ENCODE measurements at regions not wholly inside any gene's neighbourhood (a gene's known extent, or its start where the extent isn't known, plus 50 kb on each side); places are given as distances from the start of the nearest gene placed in this dataset.
A peak's percentile ranks its signal among the peaks of the same experiment; 100 is the strongest.

GRCh38 chr15:46312133-46312740 is 677.4 kb downstream of the SQOR start:
- peak; percentile 14 to 47 (median 21) for DNase-seq (ENCODE audit: low read depth in 3 of 3)

DNA sequence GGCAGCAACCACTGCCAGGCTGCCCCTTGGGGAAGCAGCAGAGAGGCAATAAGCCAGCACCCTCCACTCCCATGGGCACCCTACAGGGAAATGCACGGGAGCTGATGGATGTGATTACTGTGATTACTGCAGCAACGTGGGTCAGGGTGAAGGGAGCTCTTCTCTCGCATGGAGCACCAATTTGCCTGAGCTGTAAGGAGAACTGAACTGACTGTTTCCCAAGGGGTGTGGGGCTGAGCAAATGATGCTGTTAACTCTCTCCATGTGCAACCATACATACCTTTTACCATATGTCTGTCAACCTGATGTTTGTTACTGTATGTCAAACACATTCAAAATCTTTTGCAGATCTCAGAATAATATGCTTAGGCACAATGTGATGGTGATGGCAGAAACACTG is 680.6 kb downstream of the SQOR start:
- DNase-seq (ENCODE audit: low read depth in 3 of 3) = no peak

- no peak for DNase-seq (ENCODE audit: low read depth in 3 of 3)
Observed at GRCh38 chr15:46316024-46316423, 681.2 kb downstream of the SQOR start.

- no peak for DNase-seq (ENCODE audit: low read depth in 3 of 3)
Observed at GRCh38 chr15:46317029-46317428, 682.2 kb downstream of the SQOR start.

DNA sequence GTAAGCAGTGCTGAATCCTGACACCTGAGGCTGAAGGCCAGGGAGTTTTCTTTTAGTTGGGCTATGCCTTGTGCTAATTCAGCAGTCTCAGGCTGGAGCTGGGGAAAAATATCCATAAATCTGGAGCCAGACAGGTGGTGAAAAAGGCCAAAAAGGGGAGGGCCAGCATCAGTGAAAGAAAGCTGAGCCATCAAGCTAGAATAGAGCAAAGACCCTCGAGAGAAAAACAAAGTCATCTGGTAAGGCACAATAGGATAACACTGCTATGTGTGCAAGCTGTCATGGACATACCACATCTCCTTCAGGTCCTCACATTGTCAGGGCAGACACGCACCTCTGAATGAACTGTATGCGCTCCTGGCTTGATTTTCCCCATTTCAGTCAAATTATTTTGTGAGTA is 687.9 kb downstream of the SQOR start:
- DNase-seq (ENCODE audit: low read depth in 3 of 3) = no peak

DNA sequence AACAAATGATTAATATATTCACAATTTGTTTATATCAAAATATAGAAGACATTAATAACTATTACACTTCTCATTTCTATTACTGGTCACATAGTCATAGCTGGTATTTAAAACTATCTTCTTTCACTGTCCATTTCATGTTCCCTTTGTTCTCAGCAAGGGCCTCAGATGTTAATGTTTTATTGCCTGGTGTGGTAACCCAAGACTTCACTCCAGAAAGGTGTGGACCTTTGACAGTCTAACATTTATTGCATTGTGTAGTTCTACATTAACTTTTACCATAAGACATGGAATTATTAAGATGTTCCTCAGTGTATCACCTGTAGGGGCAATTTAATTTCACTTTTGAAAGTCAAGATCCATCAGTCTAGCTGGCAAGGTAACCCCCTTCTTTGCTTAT is 691.3 kb downstream of the SQOR start:
- no peak for DNase-seq (ENCODE audit: low read depth in 3 of 3)

DNA sequence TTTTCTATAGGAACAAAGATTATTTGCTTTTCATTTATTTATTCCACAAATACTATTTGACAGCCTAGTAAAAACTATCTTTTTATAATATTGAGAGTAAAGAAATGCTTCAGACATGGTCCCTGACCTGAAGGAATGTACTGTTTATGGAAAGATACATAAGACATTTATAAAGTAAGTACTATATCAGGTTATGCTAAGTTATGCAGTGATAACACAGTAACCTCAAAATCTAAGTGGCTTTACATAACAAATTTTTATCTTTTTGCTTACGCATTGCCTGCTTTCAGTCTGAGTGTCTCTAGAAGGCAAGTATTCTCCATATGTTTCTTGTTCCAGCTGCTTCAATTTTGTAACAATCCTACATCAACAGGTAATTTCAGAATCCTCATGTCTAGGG is 694.0 kb downstream of the SQOR start:
- no peak for DNase-seq (ENCODE audit: low read depth in 3 of 3)

DNA sequence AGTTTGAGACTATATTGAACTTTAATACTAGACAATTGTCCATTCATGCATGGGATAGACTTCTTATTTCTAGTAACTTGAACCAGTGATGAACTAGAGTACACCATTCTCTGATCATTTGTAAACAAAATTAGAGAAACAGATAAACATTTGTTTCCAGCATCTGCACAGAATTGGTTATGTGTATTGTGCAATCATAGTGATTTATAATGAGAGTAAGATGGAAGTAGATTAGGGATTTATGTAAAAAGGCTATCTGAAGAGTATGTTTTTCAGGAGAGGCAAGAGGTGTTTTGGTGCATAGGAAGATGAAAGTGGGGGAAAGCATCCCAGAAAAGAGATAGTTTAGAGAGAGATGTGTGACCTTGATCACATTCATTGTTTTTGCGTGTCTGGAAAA is 695.0 kb downstream of the SQOR start:
- DNase-seq (ENCODE audit: low read depth in 3 of 3) = no peak

DNA sequence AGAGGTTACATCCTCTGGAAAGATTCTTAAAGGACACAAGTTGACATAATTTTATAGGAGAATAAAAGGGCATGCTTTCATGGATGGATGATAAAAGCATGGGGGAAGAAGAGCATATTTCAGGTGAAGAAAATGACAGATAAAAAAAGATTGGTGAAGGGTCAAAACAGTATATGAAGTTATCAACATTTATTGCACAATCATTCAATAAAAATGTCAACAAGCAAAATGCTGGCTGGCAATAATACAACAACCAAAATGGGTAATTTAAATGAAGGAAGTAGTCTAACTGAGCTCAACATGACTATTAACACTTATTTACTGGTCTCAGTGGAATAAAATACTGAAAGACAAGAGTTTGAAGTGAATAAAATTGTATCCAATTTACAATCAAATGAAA is 696.7 kb downstream of the SQOR start:
- DNase-seq (ENCODE audit: low read depth in 3 of 3) = no peak

DNA sequence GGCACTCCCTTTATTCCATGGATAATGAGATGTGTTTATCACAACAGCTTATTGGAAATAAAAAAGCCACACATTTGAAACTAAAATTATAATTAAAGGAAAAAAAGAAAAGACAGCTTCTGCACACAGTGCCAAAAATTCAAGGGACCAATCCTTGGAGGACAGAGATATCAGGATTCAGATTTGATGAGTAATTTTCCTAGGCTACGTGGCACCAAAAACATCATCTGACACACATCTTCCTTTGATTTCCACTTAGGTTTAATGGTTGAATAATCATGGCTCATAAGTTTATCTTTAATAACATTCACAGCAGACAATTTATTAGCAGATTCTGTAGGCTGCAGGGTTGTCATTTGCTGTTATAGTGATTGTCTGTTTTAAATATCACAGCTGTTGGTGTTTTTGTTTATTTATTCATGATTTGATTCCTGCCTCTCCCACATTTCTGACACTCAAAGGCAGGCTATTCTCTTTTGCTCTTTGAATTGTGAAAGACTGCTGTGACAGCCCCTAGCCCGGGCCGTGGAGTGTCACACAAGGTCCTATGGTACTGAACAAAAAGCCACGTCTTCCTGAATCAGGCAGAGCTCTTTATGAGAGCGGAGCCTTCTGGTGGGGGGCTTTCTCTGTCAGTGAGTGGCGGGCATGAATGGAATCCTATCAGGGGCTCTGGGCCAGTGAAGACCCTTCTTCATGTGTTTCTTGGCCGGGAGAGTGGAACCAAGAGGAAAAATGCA is 708.5 kb downstream of the SQOR start:
- DNase-seq (ENCODE audit: low read depth in 3 of 3) = no peak

- no peak for DNase-seq (ENCODE audit: low read depth in 3 of 3)
Observed at GRCh38 chr15:46344115-46344724, 709.4 kb downstream of the SQOR start.

DNA sequence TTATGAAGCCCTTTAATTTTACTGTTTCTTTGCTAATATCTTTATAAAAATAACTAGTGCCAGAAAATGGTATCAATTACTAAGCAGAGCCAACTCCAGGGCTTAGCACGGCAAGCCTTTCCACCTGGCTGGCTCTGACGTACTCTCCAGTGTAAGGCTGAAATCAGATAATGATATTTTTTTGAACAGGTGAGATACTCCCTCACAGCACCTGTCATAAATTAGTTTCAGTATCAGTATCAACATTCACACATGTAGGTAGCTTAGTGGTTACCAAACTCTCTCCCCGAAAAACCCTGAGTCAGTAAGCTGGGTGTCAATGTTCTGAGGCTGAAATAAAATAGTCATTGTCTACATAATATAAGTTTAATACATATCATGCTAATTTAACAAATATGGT is 710.1 kb downstream of the SQOR start:
- no peak for DNase-seq (ENCODE audit: low read depth in 3 of 3)

DNA sequence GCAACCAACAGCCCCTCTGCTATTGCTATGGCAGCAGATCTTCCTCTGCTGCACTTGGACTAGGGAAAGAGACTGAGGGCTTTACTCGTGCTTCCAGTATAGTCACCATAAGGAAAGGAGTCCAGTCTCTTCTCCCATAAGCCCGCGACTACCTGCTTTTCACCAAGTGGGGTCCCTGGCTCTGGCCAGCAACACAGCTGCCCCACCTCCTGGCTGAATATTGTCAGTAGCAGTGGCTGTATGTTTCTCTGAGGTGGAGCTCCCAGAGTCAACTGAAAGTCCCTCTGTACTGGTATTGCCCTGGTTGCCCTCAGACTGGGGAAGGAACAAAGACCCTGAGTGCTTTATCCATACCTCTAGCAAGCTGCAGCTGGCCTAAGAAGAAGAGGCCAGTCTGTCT is 719.6 kb downstream of the SQOR start:
- no peak for DNase-seq (ENCODE audit: low read depth in 3 of 3)

DNA sequence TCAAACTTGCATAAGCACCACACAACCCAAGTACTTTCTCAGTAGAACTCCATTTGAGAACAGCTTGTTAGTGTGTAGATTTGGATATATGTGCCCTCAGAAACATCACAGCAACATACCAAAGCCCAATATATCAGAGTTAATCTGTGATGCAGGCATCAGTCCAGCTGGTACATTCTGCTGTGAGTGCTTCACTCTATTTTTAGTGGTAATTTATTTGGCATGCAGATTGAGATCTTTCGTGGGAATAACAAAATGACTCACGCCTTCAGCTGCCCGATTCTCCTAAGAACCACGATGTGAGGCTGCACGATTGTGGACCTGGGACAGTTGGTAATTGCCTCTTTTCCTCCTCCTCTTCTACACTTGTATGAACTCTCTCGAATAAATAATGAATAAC is 730.7 kb downstream of the SQOR start:
- no peak for DNase-seq (ENCODE audit: low read depth in 3 of 3)

GRCh38 chr15:46366360-46367007 is 731.7 kb downstream of the SQOR start:
- DNase-seq (ENCODE audit: low read depth in 3 of 3) = no peak

GRCh38 chr15:46383978-46384377 is 749.1 kb downstream of the SQOR start:
- DNase-seq (ENCODE audit: low read depth in 3 of 3) = no peak

DNA sequence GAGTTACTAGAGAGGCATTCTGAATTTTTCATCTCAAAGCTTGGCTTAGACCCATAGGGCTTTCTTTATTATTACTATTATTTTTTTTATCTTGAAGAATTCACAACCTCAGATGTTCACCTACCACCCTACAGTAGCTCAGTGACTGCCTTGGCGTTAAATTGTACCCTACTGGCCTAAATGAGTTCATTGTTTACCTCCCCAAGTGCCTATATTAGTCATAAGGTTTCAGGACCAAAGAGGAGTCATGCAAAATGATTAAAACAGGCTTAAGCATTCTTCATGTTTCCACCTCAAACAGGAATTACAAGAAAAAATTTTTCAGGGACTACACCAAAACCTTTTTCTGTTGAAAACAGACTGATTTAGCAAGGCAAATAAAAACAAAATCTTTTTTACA is 751.5 kb downstream of the SQOR start:
- DNase-seq (ENCODE audit: low read depth in 3 of 3) = no peak

DNA sequence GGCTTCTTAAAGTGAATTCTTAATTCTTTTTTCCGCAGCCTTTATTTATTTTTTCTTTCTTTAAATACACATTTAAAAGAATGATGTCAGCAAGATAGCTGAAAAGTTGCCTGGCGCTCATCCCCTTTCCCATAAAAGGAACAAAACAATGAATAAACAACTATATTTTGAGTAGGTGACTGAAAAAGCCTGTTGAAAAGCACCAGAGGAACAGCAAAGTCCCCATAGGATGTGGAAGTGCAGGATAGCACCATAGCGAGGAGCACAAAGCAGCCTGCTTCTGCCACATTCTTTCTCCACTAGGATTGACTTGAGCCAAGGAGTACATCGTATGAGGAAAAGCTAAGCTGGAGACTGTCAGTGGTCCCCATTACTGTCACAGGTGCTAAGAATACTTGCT is 754.9 kb downstream of the SQOR start:
- no peak for DNase-seq (ENCODE audit: low read depth in 3 of 3)

- no peak for DNase-seq (ENCODE audit: low read depth in 3 of 3)
Observed at GRCh38 chr15:46394463-46394862, 759.6 kb downstream of the SQOR start.

- DNase-seq (ENCODE audit: low read depth in 3 of 3) = no peak
Observed at GRCh38 chr15:46408312-46408711, 773.5 kb downstream of the SQOR start.

- DNase-seq (ENCODE audit: low read depth in 3 of 3) = no peak
Observed at GRCh38 chr15:46409841-46410301, 775.0 kb downstream of the SQOR start.

DNA sequence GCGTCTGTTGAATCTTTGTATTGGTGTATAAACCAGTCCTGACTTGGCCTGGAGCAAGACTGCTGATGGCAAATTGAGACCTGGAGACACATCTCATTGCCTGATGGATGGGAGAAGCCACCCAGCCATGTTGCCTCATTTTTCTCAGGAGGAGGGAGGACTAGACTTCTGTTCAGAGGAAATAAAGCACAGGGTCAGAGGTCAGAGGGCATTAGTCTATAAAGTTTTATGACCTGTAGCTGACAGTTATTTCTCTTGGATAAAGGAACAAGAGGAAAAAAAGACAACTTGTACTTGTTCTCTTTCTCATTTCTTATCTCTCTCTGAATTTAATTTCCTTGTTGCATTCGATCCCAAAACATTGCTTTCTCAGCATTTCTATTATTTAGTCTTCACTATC is 775.9 kb downstream of the SQOR start:
- DNase-seq (ENCODE audit: low read depth in 3 of 3) = no peak

GRCh38 chr15:46411900-46412299 is 777.1 kb downstream of the SQOR start:
- DNase-seq (ENCODE audit: low read depth in 3 of 3) = no peak

Measured in stimulated activated CD4-positive, alpha-beta T cell treated with anti-CD3 and anti-CD28 coated beads, TNF-alpha, amount 100 ng/mL, for 24 hours (primary cell).